AG10803 (cell line): ENCODE measurements at regions not wholly inside any gene's neighbourhood (a gene's known extent, or its start where the extent isn't known, plus 50 kb on each side); places are given as distances from the start of the nearest gene placed in this dataset.

ENCODE experiments used
- DNase-seq: peaks from one replicate; pipeline ENCODE4 v3.0.0; 2010; ENCODE audit warnings: low read depth
- H3K4me3 ChIP-seq: 2 replicates; pipeline ENCODE4 v1.5.1; 2011; ENCODE audit warnings: mild to moderate bottlenecking, low read length, control low read depth
- CTCF ChIP-seq: conservative IDR thresholded peaks from 2 replicates; pipeline ENCODE4 v1.5.1; 2011; ENCODE audit warnings: mild to moderate bottlenecking, low read length, control low read depth, inconsistent platforms

- no peak overlapping the region for H3K4me3 ChIP-seq
- no peak for TF ChIP-seq CTCF
- peak; percentile 56 for DNase-seq
Observed at GRCh38 chr22:34966980-34967565, 98.9 kb upstream of the ISX start.

GRCh38 chr22:34969001-34969790 lies 96.8 kb upstream of the ISX start:
- no peak for TF ChIP-seq CTCF
- no peak for DNase-seq
- H3K4me3 ChIP-seq: no peak overlapping the region

GRCh38 chr22:34971456-34971855 lies 94.5 kb upstream of the ISX start:
- no peak overlapping the region for H3K4me3 ChIP-seq
- DNase-seq: no peak
- no peak for TF ChIP-seq CTCF

- TF ChIP-seq CTCF: no peak
- H3K4me3 ChIP-seq: no peak overlapping the region
- no peak for DNase-seq
Observed at GRCh38 chr22:34972191-34972897, 93.6 kb upstream of the ISX start.

GRCh38 chr22:34973016-34973415 lies 92.9 kb upstream of the ISX start:
- no peak overlapping the region for H3K4me3 ChIP-seq
- TF ChIP-seq CTCF: no peak
- DNase-seq: peak; percentile 20

GRCh38 chr22:34973926-34974325 lies 92.0 kb upstream of the ISX start:
- no peak overlapping the region for H3K4me3 ChIP-seq
- TF ChIP-seq CTCF: no peak
- peak; percentile 74 for DNase-seq
